Keratinocyte (primary cell): ENCODE measurements at regions not wholly inside any gene's neighbourhood (a gene's known extent, or its start where the extent isn't known, plus 50 kb on each side); places are given as distances from the start of the nearest gene placed in this dataset.

Experiments
- DNase-seq: peaks from one replicate; pipeline ENCODE4 v3.0.0-alpha.2; 2011; ENCODE audit warnings: low read depth, missing footprints, low spot score
- FAIRE-seq: peaks from 2 replicates; lab custom pipeline; 2011; peaks lifted over from hg19 to GRCh38; lab: Jason Lieb, UNC
- H2AFZ ChIP-seq: 2 replicates; pipeline ENCODE4 v1.6.0; 2012; ENCODE audit warnings: low read length, control low read depth, inconsistent platforms; ENCODE audit not compliant: control insufficient read depth
- H3K27ac ChIP-seq: 2 replicates; pipeline ENCODE4 v1.5.1; 2011; ENCODE audit warnings: low read length; ENCODE audit not compliant: control insufficient read depth, insufficient read depth
- H3K27me3 ChIP-seq: 3 replicates; pipeline ENCODE4 v1.6.0; 2011; ENCODE audit warnings: low read length; ENCODE audit not compliant: control insufficient read depth, insufficient read depth; ENCODE audit errors: extremely low read depth
- H3K36me3 ChIP-seq, 2 experiments: 2 replicates in 1 of 2; 3 replicates in 1 of 2; pipeline ENCODE4 v1.5.1; 2011; ENCODE audit warnings: low read length in 2 of 2, mild to moderate bottlenecking in 1 of 2; ENCODE audit not compliant: control insufficient read depth in 2 of 2, insufficient read depth in 2 of 2; ENCODE audit errors: extremely low read depth in 1 of 2
- H3K4me1 ChIP-seq: 3 replicates; pipeline ENCODE4 v1.5.1; 2011; ENCODE audit warnings: low read length; ENCODE audit not compliant: control insufficient read depth, insufficient read depth; ENCODE audit errors: extremely low read depth
- H3K4me2 ChIP-seq: 3 replicates; pipeline ENCODE4 v1.6.0; 2011; ENCODE audit warnings: low read depth, low read length; ENCODE audit not compliant: control insufficient read depth, insufficient read depth; ENCODE audit errors: extremely low read depth
- H3K4me3 ChIP-seq, 3 experiments: fragments of 200-600 bp in 1 of 3; sonication (generic) in 1 of 3; 2 replicates in 2 of 3; 3 replicates in 1 of 3; pipeline ENCODE4 v1.5.1; 2011 to 2016; ENCODE audit warnings: low read length in 3 of 3, mild to moderate bottlenecking in 3 of 3, control low read depth in 2 of 3, inconsistent platforms in 1 of 3, low read depth in 1 of 3, mixed read lengths in 1 of 3, mixed run types in 1 of 3, moderate library complexity in 1 of 3; ENCODE audit not compliant: control insufficient read depth in 2 of 3, insufficient read depth in 2 of 3; ENCODE audit errors: extremely low read depth in 1 of 3
- H3K79me2 ChIP-seq: 2 replicates; pipeline ENCODE4 v1.6.0; 2012; ENCODE audit warnings: low read length; ENCODE audit not compliant: control insufficient read depth, insufficient read depth
- H3K9ac ChIP-seq: 3 replicates; pipeline ENCODE4 v1.6.0; 2011; ENCODE audit warnings: low read length; ENCODE audit not compliant: control insufficient read depth, insufficient read depth; ENCODE audit errors: extremely low read depth
- H3K9me1 ChIP-seq: 3 replicates; pipeline ENCODE4 v1.6.0; 2011; ENCODE audit warnings: low read length; ENCODE audit not compliant: control insufficient read depth, insufficient read depth; ENCODE audit errors: extremely low read depth
- H3K9me3 ChIP-seq: 2 replicates; pipeline ENCODE4 v1.5.1; 2012; ENCODE audit warnings: low read depth, low read length; ENCODE audit not compliant: control insufficient read depth
- H4K20me1 ChIP-seq: 3 replicates; pipeline ENCODE4 v1.6.0; 2011; ENCODE audit warnings: low read length; ENCODE audit not compliant: control insufficient read depth, insufficient read depth; ENCODE audit errors: extremely low read depth
- EZH2 ChIP-seq: IDR thresholded peaks from one replicate; pipeline ENCODE4 v1.6.1; 2012; ENCODE audit warnings: inconsistent platforms, mild to moderate bottlenecking, low read length, moderate library complexity
- dilution Hi-C: fragments of 300-500 bp; cut with MboI; formaldehyde crosslinking; loops from one replicate; pipeline ENCODE4 v1.7.0; 2020; ENCODE audit warnings: low sequenced_read_pairs; ENCODE audit not compliant: extremely low pct_ligation_motif_present
- TF ChIP-seq, protein P1 (sequence below), 3 experiments: IDR thresholded peaks in 1 of 3; conservative IDR thresholded peaks in 1 of 3; optimal IDR thresholded peaks in 1 of 3; 2 replicates in 2 of 3; 3 replicates in 1 of 3; pipeline versions ENCODE3 to v1.5.1; 2011; ENCODE audit warnings: low read length in 3 of 3, mild to moderate bottlenecking in 3 of 3, moderate library complexity in 2 of 3, control low read depth in 1 of 3, inconsistent platforms in 1 of 3; ENCODE audit not compliant: insufficient read depth in 2 of 3; ENCODE audit errors: extremely low read depth in 1 of 3

DNA sequence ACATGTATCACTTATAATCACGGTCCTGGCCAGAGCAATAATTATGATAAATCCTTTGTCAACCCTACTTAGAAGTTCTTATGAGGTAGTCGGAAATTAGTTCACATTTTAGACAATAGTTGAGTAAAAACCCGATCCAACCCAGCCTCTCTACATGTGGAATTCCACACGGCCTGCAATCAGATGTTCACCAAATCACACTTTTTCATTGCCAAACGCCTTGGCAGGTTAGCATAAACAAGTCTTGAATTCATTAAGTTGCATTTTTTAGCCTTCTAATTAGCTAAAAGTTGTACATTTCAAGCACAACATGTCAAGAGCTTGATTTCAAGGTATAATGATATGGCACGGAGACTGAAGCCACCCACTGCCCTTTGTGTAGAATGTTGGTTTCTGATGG lies 65.3 kb downstream of the FOXL1 start:
- Histone ChIP-seq H3K4me2 (no peak overlapping the region), H2AFZ (no peak overlapping the region), H3K27me3 (peaks cover 4% of the 10 kb centered on the region), H3K4me3 (no peak overlapping the region), H3K4me1 (no peaks in the 10 kb centered on the region), H3K27ac (no peak overlapping the region), H3K36me3 (no peaks in the 10 kb centered on the region), H3K9ac (no peak overlapping the region), H3K79me2 (no peaks in the 10 kb centered on the region), H3K9me1 (no peaks in the 10 kb centered on the region), H4K20me1 (no peaks in the 10 kb centered on the region), H3K9me3 (no peaks in the 10 kb centered on the region)
- TF ChIP-seq EZH2, result no peak
- TF ChIP-seq, protein P1, sequence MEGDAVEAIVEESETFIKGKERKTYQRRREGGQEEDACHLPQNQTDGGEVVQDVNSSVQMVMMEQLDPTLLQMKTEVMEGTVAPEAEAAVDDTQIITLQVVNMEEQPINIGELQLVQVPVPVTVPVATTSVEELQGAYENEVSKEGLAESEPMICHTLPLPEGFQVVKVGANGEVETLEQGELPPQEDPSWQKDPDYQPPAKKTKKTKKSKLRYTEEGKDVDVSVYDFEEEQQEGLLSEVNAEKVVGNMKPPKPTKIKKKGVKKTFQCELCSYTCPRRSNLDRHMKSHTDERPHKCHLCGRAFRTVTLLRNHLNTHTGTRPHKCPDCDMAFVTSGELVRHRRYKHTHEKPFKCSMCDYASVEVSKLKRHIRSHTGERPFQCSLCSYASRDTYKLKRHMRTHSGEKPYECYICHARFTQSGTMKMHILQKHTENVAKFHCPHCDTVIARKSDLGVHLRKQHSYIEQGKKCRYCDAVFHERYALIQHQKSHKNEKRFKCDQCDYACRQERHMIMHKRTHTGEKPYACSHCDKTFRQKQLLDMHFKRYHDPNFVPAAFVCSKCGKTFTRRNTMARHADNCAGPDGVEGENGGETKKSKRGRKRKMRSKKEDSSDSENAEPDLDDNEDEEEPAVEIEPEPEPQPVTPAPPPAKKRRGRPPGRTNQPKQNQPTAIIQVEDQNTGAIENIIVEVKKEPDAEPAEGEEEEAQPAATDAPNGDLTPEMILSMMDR (optimal IDR thresholded peaks at IDR 0.05 in 1 of 3, IDR thresholded peaks at IDR 0.05 in 1 of 3, conservative IDR thresholded peaks at IDR 0.05 in 1 of 3; ENCODE audit: extremely low read depth in 1 of 3, insufficient read depth in 2 of 3, low read length in 3 of 3), result no peak
- dilution Hi-C loops, result no loop called here
- FAIRE-seq, result no peak
- no peak for DNase-seq

GRCh38 chr16:86647561-86647960 lies 69.2 kb downstream of the FOXL1 start:
- no peaks in the 10 kb centered on the region for H3K9me3 ChIP-seq
- H2AFZ ChIP-seq, result no peak overlapping the region
- no peak overlapping the region for H3K9ac ChIP-seq
- no peak overlapping the region for H3K27ac ChIP-seq
- no peaks in the 10 kb centered on the region for H3K79me2 ChIP-seq
- no peaks in the 10 kb centered on the region for H3K4me1 ChIP-seq
- H4K20me1 ChIP-seq, result no peaks in the 10 kb centered on the region
- FAIRE-seq (no peak), DNase-seq (no peak)
- H3K36me3 ChIP-seq, result no peaks in the 10 kb centered on the region
- H3K4me2 ChIP-seq, result no peak overlapping the region
- H3K4me3 ChIP-seq, result no peak overlapping the region
- no peak for TF ChIP-seq EZH2
- TF ChIP-seq, protein P1 (optimal IDR thresholded peaks at IDR 0.05 in 1 of 3, IDR thresholded peaks at IDR 0.05 in 1 of 3, conservative IDR thresholded peaks at IDR 0.05 in 1 of 3; ENCODE audit: extremely low read depth in 1 of 3, insufficient read depth in 2 of 3, low read length in 3 of 3), result no peak
- dilution Hi-C loops, result no loop called here
- no peaks in the 10 kb centered on the region for H3K27me3 ChIP-seq
- H3K9me1 ChIP-seq, result no peaks in the 10 kb centered on the region
